CD14-positive monocyte (primary cell): ENCODE measurements at regions not wholly inside any gene's neighbourhood (a gene's known extent, or its start where the extent isn't known, plus 50 kb on each side); places are given as distances from the start of the nearest gene placed in this dataset.

Experiments used
- DNase-seq, 3 donors: peaks; one replicate each; pipeline ENCODE4 v3.0.0-alpha.2; 2011 to 2022
- H2AFZ ChIP-seq: 2 replicates; pipeline ENCODE4 v1.6.0; 2012; ENCODE audit warnings: mild to moderate bottlenecking, low read depth, low read length, inconsistent platforms; ENCODE audit not compliant: insufficient read depth, poor library complexity, severe bottlenecking
- H3K27ac ChIP-seq, 2 donors: 1 replicate in 1 of 2; 2 replicates in 1 of 2; pipeline ENCODE4 v1.5.1; 2012 to 2013; ENCODE audit warnings: low read length in 2 of 2, control low read depth in 1 of 2, inconsistent platforms in 1 of 2, low read depth in 1 of 2, mild to moderate bottlenecking in 1 of 2
- H3K27me3 ChIP-seq, 2 donors: one replicate each; pipeline versions ENCODE4 v1.6.0 to v1.6.1; 2011 to 2013; ENCODE audit warnings: low read length in 2 of 2; ENCODE audit not compliant: control insufficient read depth in 2 of 2, insufficient read depth in 2 of 2
- H3K36me3 ChIP-seq, 2 donors: replicated peaks in 1 of 2; 1 replicate in 1 of 2; 2 replicates in 1 of 2; pipeline versions ENCODE4 v1.5.1 to v1.6.1; 2012 to 2013; ENCODE audit warnings: low read length in 2 of 2, control low read depth in 1 of 2, inconsistent platforms in 1 of 2, mild to moderate bottlenecking in 1 of 2; ENCODE audit not compliant: insufficient read depth in 2 of 2, control insufficient read depth in 1 of 2
- H3K4me1 ChIP-seq, 2 donors: 1 replicate in 1 of 2; 2 replicates in 1 of 2; pipeline versions ENCODE4 v1.5.1 to v1.6.1; 2012 to 2013; ENCODE audit warnings: low read length in 2 of 2, control low read depth in 1 of 2, inconsistent platforms in 1 of 2, mild to moderate bottlenecking in 1 of 2, moderate library complexity in 1 of 2; ENCODE audit not compliant: insufficient read depth in 2 of 2, control insufficient read depth in 1 of 2
- H3K4me2 ChIP-seq: replicated peaks from 2 replicates; pipeline ENCODE3; 2012; ENCODE audit warnings: low read length, moderate library complexity, mild to moderate bottlenecking; ENCODE audit not compliant: poor library complexity, severe bottlenecking; ENCODE audit errors: extremely low read depth
- H3K4me3 ChIP-seq, 3 experiments: fragments of 200-600 bp in 1 of 3; sonication (generic) in 1 of 3; replicated peaks in 1 of 3; 1 replicate in 2 of 3; 2 replicates in 1 of 3; pipeline ENCODE4 v1.5.1; 2011 to 2013; ENCODE audit warnings: low read length in 3 of 3, mild to moderate bottlenecking in 3 of 3, control low read depth in 2 of 3, low read depth in 2 of 3, inconsistent platforms in 1 of 3, moderate library complexity in 1 of 3
- H3K79me2 ChIP-seq: 2 replicates; pipeline ENCODE4 v1.6.0; 2012; ENCODE audit warnings: mild to moderate bottlenecking, control low read depth, inconsistent platforms, low read length, moderate library complexity; ENCODE audit not compliant: insufficient read depth
- H3K9ac ChIP-seq: 2 replicates; pipeline ENCODE4 v1.6.0; 2017; ENCODE audit warnings: low read length, mild to moderate bottlenecking; ENCODE audit not compliant: insufficient read depth, poor library complexity, severe bottlenecking
- H3K9me3 ChIP-seq, 2 donors: replicated peaks in 1 of 2; 1 replicate in 1 of 2; 2 replicates in 1 of 2; pipeline versions ENCODE4 v1.5.1 to v1.6.1; 2012 to 2013; ENCODE audit warnings: low read length in 2 of 2, control low read depth in 1 of 2; ENCODE audit not compliant: control insufficient read depth in 1 of 2, insufficient read depth in 1 of 2
- H4K20me1 ChIP-seq: 2 replicates; pipeline ENCODE4 v1.6.0; 2012; ENCODE audit warnings: mild to moderate bottlenecking, low read length, control low read depth, moderate library complexity; ENCODE audit not compliant: insufficient read depth
- H3K27ac Mint-ChIP-seq, 7 donors: one replicate each; pipeline ENCODE4 v1.8.0; 2020; ENCODE audit warnings: mild to moderate bottlenecking in 7 of 7, mixed read lengths in 7 of 7, moderate library complexity in 6 of 7, inconsistent platforms in 2 of 7
- H3K27me3 Mint-ChIP-seq, 3 donors: one replicate each; pipeline ENCODE4 v1.8.0; 2021 to 2022; ENCODE audit warnings: low read depth in 3 of 3, mild to moderate bottlenecking in 3 of 3, mixed read lengths in 3 of 3, moderate library complexity in 3 of 3, inconsistent platforms in 1 of 3
- H3K36me3 Mint-ChIP-seq, 2 donors: one replicate each; pipeline ENCODE4 v1.8.0; 2020; ENCODE audit warnings: mixed read lengths in 2 of 2, inconsistent platforms in 1 of 2, mild to moderate bottlenecking in 1 of 2
- H3K4me1 Mint-ChIP-seq: one replicate; pipeline ENCODE4 v1.8.0; 2020; ENCODE audit warnings: mild to moderate bottlenecking, mixed read lengths
- H3K4me3 Mint-ChIP-seq, 2 donors: one replicate each; pipeline ENCODE4 v1.8.0; 2020; ENCODE audit warnings: mild to moderate bottlenecking in 2 of 2, mixed read lengths in 2 of 2, moderate library complexity in 1 of 2
- H3K9me3 Mint-ChIP-seq, 7 donors: one replicate each; pipeline ENCODE4 v1.8.0; 2020 to 2022; ENCODE audit warnings: mixed read lengths in 7 of 7, mild to moderate bottlenecking in 6 of 7, moderate library complexity in 6 of 7, inconsistent platforms in 2 of 7
- WGBS: methylation state at CpG from one replicate; pipeline ENCODE4 v1.1.5; 2013; ENCODE audit warnings: missing lambda C conversion rate; ENCODE audit not compliant: insufficient coverage; 5-methylcytosine and 5-hydroxymethylcytosine counted together
- intact Hi-C, 2 donors: fragments of 100-400 bp; cut with micrococcal nuclease; formaldehyde crosslinking; loops; one replicate each; pipeline versions ENCODE4 v1.15.0 to v1.15.1; 2023
- TF ChIP-seq, protein P1 (sequence below): fragments of 200-600 bp; IDR thresholded peaks from one replicate; pipeline ENCODE4 v1.8.0; 2022; ENCODE audit warnings: antibody characterized with exemption, mild to moderate bottlenecking

DNA sequence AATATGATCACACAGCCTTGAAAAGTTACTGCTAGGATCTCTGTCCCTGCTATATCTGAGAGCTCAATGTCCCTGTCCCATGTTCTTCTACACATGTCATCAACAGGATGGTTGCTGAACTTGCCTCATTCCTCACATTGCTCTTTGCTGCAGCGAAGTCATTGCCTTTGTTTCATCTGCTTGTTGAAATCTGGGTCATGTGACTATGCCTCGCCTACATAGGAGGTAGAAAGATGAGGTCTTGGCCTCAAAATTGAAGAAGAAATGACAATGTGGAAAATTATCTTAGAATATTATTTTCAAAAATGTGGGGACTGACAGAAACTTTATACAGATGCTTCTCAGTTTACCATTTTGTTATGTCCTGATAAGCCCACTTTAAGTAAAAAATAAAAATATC, 494.2 kb downstream of the SOX5 start:
- Mint-ChIP-seq H3K36me3 (no peaks in the 10 kb centered on the region), H3K4me3 (no peak overlapping the region), H3K9me3 (peaks cover 0 to 17% (median 12%) of the 10 kb centered on the region in 7 donors), H3K4me1 (no peaks in the 10 kb centered on the region), H3K27me3 (peaks cover 0 to 2% (median 0%) of the 10 kb centered on the region in 3 donors), H3K27ac (no peak overlapping the region)
- DNase-seq: no peak
- no peak overlapping the region for H3K9ac ChIP-seq
- intact Hi-C loops: no loop called here
- no peaks in the 10 kb centered on the region for H3K36me3 ChIP-seq
- WGBS: no CpG with 5 or more reads among the region's 2 CpGs
- H3K4me3 ChIP-seq: no peak overlapping the region
- no peak overlapping the region for H3K27ac ChIP-seq
- H3K27me3 ChIP-seq: no peaks in the 10 kb centered on the region
- TF ChIP-seq, protein P1, sequence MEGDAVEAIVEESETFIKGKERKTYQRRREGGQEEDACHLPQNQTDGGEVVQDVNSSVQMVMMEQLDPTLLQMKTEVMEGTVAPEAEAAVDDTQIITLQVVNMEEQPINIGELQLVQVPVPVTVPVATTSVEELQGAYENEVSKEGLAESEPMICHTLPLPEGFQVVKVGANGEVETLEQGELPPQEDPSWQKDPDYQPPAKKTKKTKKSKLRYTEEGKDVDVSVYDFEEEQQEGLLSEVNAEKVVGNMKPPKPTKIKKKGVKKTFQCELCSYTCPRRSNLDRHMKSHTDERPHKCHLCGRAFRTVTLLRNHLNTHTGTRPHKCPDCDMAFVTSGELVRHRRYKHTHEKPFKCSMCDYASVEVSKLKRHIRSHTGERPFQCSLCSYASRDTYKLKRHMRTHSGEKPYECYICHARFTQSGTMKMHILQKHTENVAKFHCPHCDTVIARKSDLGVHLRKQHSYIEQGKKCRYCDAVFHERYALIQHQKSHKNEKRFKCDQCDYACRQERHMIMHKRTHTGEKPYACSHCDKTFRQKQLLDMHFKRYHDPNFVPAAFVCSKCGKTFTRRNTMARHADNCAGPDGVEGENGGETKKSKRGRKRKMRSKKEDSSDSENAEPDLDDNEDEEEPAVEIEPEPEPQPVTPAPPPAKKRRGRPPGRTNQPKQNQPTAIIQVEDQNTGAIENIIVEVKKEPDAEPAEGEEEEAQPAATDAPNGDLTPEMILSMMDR: no peak
- no peak overlapping the region for H2AFZ ChIP-seq
- no peaks in the 10 kb centered on the region for H4K20me1 ChIP-seq
- no peak overlapping the region for H3K4me2 ChIP-seq
- peaks cover 11% of the 10 kb centered on the region in 2 donors for H3K9me3 ChIP-seq
- H3K4me1 ChIP-seq: no peaks in the 10 kb centered on the region
- H3K79me2 ChIP-seq: no peaks in the 10 kb centered on the region

DNA sequence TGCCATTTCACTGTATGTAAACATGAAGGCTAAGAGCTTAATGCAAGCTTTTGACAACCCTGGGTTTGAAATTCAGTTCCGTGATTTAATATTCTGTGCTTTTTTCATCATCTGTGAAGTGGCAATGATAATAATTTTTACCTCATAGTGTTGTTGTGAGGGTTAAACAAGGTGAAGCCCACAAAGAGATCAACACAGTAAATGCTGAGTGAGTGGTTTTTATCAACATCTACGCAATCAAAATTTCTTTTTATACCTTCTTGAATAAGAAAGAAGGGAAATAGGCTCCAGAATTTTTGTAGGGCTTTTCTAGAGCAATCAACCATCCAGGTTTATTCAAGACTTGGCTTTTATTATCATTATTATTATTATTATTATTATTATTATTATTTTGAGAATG, 490.8 kb downstream of the SOX5 start:
- Mint-ChIP-seq H3K9me3 (peaks cover 1 to 14% (median 7%) of the 10 kb centered on the region in 7 donors), H3K4me3 (no peak overlapping the region), H3K27me3 (peaks cover 0 to 2% (median 0%) of the 10 kb centered on the region in 3 donors), H3K27ac (no peak overlapping the region), H3K4me1 (no peaks in the 10 kb centered on the region), H3K36me3 (no peaks in the 10 kb centered on the region)
- H3K4me2 ChIP-seq: no peak overlapping the region
- H3K4me3 ChIP-seq: no peak overlapping the region
- H3K9me3 ChIP-seq: peaks cover 6% of the 10 kb centered on the region in 2 donors
- no peaks in the 10 kb centered on the region for H3K4me1 ChIP-seq
- no peak overlapping the region for H3K9ac ChIP-seq
- no peak for DNase-seq
- H3K27ac ChIP-seq: no peak overlapping the region
- intact Hi-C loops: no loop called here
- TF ChIP-seq, protein P1: no peak
- no peaks in the 10 kb centered on the region for H3K27me3 ChIP-seq
- H3K36me3 ChIP-seq: no peaks in the 10 kb centered on the region
- no peaks in the 10 kb centered on the region for H3K79me2 ChIP-seq
- no CpG with 5 or more reads among the region's 2 CpGs for WGBS
- H4K20me1 ChIP-seq: no peaks in the 10 kb centered on the region
- H2AFZ ChIP-seq: no peak overlapping the region
